ENCODE measurements at regions not wholly inside any gene's neighbourhood (a gene's known extent, or its start where the extent isn't known, plus 50 kb on each side); places are given as distances from the start of the nearest gene placed in this dataset.
"Not testable (repeated sequence)": the region's sequence is repeated elsewhere in the genome, so short reads cannot be mapped to it uniquely, and the experiment has no call there.

GRCh38 chr13:63851526-63851925 is 2435.9 kb upstream of the PCDH20 start:
- Histone ChIP-seq H3K4me3 (no peak overlapping the region), H3K36me3 (no peaks in the 10 kb centered on the region), H3K27ac (no peak overlapping the region), H3K9me3 (no peaks in the 10 kb centered on the region), H3K27me3 (no peaks in the 10 kb centered on the region), H3K4me1 (no peaks in the 10 kb centered on the region)
- whole genome bisulfite sequencing: 89% methylated on average over 2 of the region's 2 CpGs
- no peak for DNase-seq (ENCODE audit: low spot score in 2 of 2)
- TF ChIP-seq EP300 (IDR thresholded peaks at IDR 0.05): no peak
- TF ChIP-seq POLR2AphosphoS5 (IDR thresholded peaks at IDR 0.05): no peak

- TF ChIP-seq POLR2A (IDR thresholded peaks at IDR 0.05): no peak
- TF ChIP-seq POLR2AphosphoS5 (IDR thresholded peaks at IDR 0.05): no peak
- TF ChIP-seq EP300 (IDR thresholded peaks at IDR 0.05): no peak
- no peak for TF ChIP-seq CTCF (IDR thresholded peaks at IDR 0.05)
- Histone ChIP-seq H3K27ac (no peak overlapping the region), H3K9me3 (peaks cover 6% of the 10 kb centered on the region), H3K27me3 (no peaks in the 10 kb centered on the region), H3K4me3 (no peak overlapping the region), H3K36me3 (no peaks in the 10 kb centered on the region), H3K4me1 (no peaks in the 10 kb centered on the region)
- no peak for DNase-seq (ENCODE audit: low spot score in 2 of 2)
- WGBS: 93% methylated on average over 26 of the region's 42 CpGs
Measured at GRCh38 chr13:63843766-63844699, 2428.4 kb upstream of the PCDH20 start.

- WGBS: 91% methylated on average over 6 of the region's 17 CpGs
- Histone ChIP-seq H3K4me1 (no peaks in the 10 kb centered on the region), H3K36me3 (no peaks in the 10 kb centered on the region), H3K27ac (no peak overlapping the region), H3K9me3 (peaks cover 6% of the 10 kb centered on the region), H3K27me3 (no peaks in the 10 kb centered on the region), H3K4me3 (no peak overlapping the region)
- no peak for TF ChIP-seq POLR2AphosphoS5 (IDR thresholded peaks at IDR 0.05)
- TF ChIP-seq CTCF (IDR thresholded peaks at IDR 0.05): no peak
- no peak for TF ChIP-seq POLR2A (IDR thresholded peaks at IDR 0.05)
- no peak for TF ChIP-seq EP300 (IDR thresholded peaks at IDR 0.05)
- no peak for DNase-seq (ENCODE audit: low spot score in 2 of 2)
Measured at GRCh38 chr13:63842102-63842501, 2426.5 kb upstream of the PCDH20 start.

- H3K36me3 ChIP-seq: no peaks in the 10 kb centered on the region
- peaks cover 6% of the 10 kb centered on the region for H3K9me3 ChIP-seq
- TF ChIP-seq POLR2A (IDR thresholded peaks at IDR 0.05) (no peak), CTCF (IDR thresholded peaks at IDR 0.05) (no peak), POLR2AphosphoS5 (IDR thresholded peaks at IDR 0.05) (no peak), EP300 (IDR thresholded peaks at IDR 0.05) (no peak)
- H3K4me1 ChIP-seq: no peaks in the 10 kb centered on the region
- H3K27ac ChIP-seq: no peak overlapping the region
- no peak overlapping the region for H3K4me3 ChIP-seq
- no peaks in the 10 kb centered on the region for H3K27me3 ChIP-seq
- over 99% methylated on average over 17 of the region's 44 CpGs for WGBS
- no peak for DNase-seq (ENCODE audit: low spot score in 2 of 2)
Measured at GRCh38 chr13:63840551-63841421, 2425.1 kb upstream of the PCDH20 start.

DNA sequence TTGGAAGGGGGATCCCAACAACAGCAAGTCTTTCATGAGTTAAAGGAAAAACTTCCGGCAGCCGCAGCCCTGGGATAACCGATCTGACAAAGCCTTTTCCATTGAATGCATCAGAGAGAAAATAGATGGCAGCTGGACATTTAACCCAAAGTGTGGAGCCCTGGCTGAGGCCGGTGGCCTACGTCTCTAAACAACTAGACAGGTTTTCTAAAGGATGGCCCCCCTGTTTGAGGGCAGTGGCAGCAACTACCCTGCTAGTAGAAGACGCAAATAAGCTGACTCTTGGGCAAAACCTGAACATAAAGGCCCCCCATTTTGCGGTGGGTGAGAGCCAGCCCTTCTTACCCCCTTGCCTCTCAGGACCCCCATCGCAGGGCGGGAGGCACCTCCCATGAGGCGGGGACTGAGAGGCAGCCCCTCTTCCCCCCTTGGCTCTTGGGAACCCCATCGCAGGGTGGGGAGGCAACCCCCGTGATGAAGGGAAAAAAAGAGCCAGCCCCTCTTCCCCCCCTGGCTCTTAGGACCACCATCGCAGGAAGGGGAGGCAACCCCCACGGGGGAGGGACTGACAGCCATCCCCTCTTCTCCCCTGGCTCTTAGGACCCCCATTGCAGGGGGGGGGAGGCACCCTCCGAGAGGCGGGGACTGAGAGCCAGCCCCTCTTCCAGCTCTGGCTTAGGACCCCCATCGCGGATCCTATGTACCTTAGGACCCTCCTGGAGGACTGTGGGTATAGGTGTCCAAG is 2422.9 kb upstream of the PCDH20 start:
- no peak overlapping the region for H3K27ac ChIP-seq
- TF ChIP-seq POLR2AphosphoS5 (IDR thresholded peaks at IDR 0.05): no peak
- TF ChIP-seq EP300 (IDR thresholded peaks at IDR 0.05): no peak
- TF ChIP-seq POLR2A (IDR thresholded peaks at IDR 0.05): no peak
- TF ChIP-seq CTCF (IDR thresholded peaks at IDR 0.05): no peak
- H3K9me3 ChIP-seq: peaks cover under 1% of the 10 kb centered on the region
- DNase-seq (ENCODE audit: low spot score in 2 of 2): peak in 1 of 2 donors; percentile 74
- no peaks in the 10 kb centered on the region for H3K27me3 ChIP-seq
- no peaks in the 10 kb centered on the region for H3K4me1 ChIP-seq
- H3K4me3 ChIP-seq: no peak overlapping the region
- WGBS: 88% methylated on average over 14 of the region's 18 CpGs
- H3K36me3 ChIP-seq: no peaks in the 10 kb centered on the region

DNA sequence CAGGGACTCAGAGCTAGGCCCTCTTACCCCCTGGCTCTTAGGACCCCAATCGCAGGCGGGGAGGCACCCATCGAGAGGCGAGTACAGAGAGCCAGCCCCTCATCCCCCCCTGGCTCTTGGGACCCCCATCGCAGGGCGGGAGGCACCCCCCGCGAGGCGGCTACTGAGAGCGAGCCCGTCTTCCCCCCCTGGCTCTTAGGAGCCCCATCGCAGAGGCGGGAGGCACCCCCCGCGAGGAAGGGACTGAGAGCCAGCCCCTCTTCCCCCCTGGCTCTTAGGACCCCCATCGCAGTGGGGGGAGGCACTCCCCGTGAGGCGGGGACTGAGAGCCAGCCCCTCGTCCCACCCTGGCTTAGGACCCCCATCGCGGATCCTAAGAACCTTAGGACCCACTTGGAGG is 2422.1 kb upstream of the PCDH20 start:
- H3K4me3 ChIP-seq; H3K36me3 ChIP-seq; DNase-seq (ENCODE audit: low spot score in 2 of 2); H3K9me3 ChIP-seq; H3K27me3 ChIP-seq; H3K4me1 ChIP-seq; H3K27ac ChIP-seq: not testable (repeated sequence)
- 100% methylated on average over 3 of the region's 21 CpGs for WGBS

DNA sequence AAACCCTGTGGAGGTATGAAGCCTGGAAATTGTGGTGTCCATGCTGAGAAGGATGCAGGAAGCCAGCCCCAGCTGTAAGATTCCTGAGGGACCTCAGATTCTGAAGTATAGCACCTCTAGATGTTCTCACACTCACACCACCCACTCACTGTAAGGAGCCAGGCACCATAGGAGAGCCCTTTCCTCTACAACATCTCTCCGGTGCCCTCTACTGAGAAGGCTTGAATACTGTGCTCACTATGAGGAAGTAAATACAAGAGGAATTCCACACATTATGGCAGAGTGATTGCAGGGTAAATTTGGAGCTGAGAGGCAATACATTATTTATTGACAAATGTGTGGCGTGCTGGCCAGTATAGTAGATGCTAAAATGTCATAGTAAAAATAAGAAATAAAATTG is 2414.0 kb upstream of the PCDH20 start:
- H3K4me3 ChIP-seq; H3K27ac ChIP-seq; H3K4me1 ChIP-seq; H3K27me3 ChIP-seq; H3K36me3 ChIP-seq; H3K9me3 ChIP-seq; DNase-seq (ENCODE audit: low spot score in 2 of 2): not testable (repeated sequence)
- WGBS: no CpG with 5 or more reads among the region's 2 CpGs

DNA sequence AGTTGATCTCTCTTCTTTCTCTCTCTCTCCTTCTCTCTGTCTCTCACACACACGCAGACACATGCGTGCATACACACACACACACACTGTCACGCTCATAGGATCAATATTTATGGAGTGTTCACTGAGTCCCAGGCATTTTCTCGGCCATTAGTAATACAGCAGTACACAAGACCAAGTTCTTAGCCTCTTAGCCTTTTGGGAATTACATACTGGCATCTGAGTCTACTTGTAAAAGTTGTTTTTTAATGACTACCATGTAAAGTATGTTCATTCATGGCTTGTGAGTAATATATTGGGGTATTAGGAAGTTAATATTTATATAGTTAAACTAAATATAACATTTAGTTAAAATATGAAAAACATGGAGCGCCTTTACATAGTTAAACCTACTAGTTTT is 2406.1 kb upstream of the PCDH20 start:
- 78% methylated on average over 5 of the region's 5 CpGs for WGBS
- not testable (repeated sequence) for H3K9me3 ChIP-seq; H3K4me3 ChIP-seq; H3K36me3 ChIP-seq; H3K27ac ChIP-seq; H3K4me1 ChIP-seq; DNase-seq (ENCODE audit: low spot score in 2 of 2); H3K27me3 ChIP-seq

All from suprapubic skin (tissue), 4 donors.